Heart left ventricle (tissue), 13 donors: ENCODE measurements at regions not wholly inside any gene's neighbourhood (a gene's known extent, or its start where the extent isn't known, plus 50 kb on each side); places are given as distances from the start of the nearest gene placed in this dataset.
"Not testable (repeated sequence)": the region's sequence is repeated elsewhere in the genome, so short reads cannot be mapped to it uniquely, and the experiment has no call there.

Source experiments
- POLR2A ChIP-seq, 2 donors: fragments of 450-650 bp; IDR thresholded peaks; one replicate each; pipeline ENCODE4 v1.6.1; 2017; ENCODE audit warnings: antibody characterized with exemption in 2 of 2, mild to moderate bottlenecking in 2 of 2, moderate library complexity in 2 of 2
- TF ChIP-seq, protein P1 (sequence below), 12 donors: fragments of 200-600 bp; sonication (generic) in 4 of 12; IDR thresholded peaks; one replicate each; pipeline versions ENCODE4 v1.5.0 to v1.8.0; 2018 to 2022; ENCODE audit warnings: antibody characterized with exemption in 12 of 12, mild to moderate bottlenecking in 5 of 12
- donor health status: ischemic (EF 13 %, LVEDD 7.1; RV severe dilation, severe dysfunction).
- donor health status: DM: no; HTN: yes; CAD: no.
- donor health status: DM: no; HTN: no; CAD: no.
- donor health status: ischemic (EF 25% LVEDD 6.9; RV normal size, moderate dysfunction).
- donor health status: ischemic (EF 25% LVEDD 5.7; RV mildly dilated, moderate dysfunction).
- donor health status: ischemic (EF 35%, LVEDD 5.7; RV mildly dilated, moderate dysfunction).
- donor health status: nonischemic (EF 11% LVEDD 7.7; RV severe dilation, severe dysfunction).
- donor health status: DM: yes; HTN: yes; CAD: no.
- donor health status: PGD.
- donor health status: ischemic (EF 29% LVEDD 5.4; RV normal size, mild dysfunction).
- donor health status: nonischemic (EF 23%, LVEDD 6.1; RV moderate dilation, normal function).

GRCh38 chr9:91021656-91022055 is 220.0 kb downstream of the SYK start:
- TF ChIP-seq, protein P1, sequence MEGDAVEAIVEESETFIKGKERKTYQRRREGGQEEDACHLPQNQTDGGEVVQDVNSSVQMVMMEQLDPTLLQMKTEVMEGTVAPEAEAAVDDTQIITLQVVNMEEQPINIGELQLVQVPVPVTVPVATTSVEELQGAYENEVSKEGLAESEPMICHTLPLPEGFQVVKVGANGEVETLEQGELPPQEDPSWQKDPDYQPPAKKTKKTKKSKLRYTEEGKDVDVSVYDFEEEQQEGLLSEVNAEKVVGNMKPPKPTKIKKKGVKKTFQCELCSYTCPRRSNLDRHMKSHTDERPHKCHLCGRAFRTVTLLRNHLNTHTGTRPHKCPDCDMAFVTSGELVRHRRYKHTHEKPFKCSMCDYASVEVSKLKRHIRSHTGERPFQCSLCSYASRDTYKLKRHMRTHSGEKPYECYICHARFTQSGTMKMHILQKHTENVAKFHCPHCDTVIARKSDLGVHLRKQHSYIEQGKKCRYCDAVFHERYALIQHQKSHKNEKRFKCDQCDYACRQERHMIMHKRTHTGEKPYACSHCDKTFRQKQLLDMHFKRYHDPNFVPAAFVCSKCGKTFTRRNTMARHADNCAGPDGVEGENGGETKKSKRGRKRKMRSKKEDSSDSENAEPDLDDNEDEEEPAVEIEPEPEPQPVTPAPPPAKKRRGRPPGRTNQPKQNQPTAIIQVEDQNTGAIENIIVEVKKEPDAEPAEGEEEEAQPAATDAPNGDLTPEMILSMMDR (IDR thresholded peaks at IDR 0.05): not testable (repeated sequence)
- not testable (repeated sequence) for TF ChIP-seq POLR2A (IDR thresholded peaks at IDR 0.05)
